ENCODE measurements at regions not wholly inside any gene's neighbourhood (a gene's known extent, or its start where the extent isn't known, plus 50 kb on each side); places are given as distances from the start of the nearest gene placed in this dataset.

DNA sequence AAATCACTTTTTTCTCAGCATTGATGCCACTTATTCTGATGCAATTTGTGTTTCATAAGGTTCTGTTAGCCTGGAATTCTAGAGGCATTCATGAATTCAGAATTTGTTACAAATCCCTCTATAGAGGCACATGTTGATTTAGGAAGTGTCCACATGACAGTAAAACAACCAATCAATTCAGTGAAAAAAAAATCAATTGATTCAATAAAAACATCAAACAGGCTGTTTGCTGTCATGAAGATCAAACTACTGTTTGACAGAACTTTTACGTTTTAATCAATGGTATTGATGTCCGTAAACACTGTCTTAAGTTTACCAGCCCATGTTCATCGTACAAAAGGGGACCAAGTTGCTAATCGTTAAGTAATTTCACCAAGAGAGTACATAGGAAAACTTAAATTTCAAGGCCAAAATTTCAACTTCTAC is 261.5 kb downstream of the FIGN start:
- no peaks in the 10 kb centered on the region for H3K9me3 ChIP-seq (ENCODE audit: control insufficient read depth, low read length, poor library complexity, severe bottlenecking)
- no peak for DNase-seq
- H3K27ac Mint-ChIP-seq: no peak overlapping the region
- no peaks in the 10 kb centered on the region for H3K4me1 Mint-ChIP-seq
- no peaks in the 10 kb centered on the region for H3K27me3 Mint-ChIP-seq
- H3K36me3 Mint-ChIP-seq (ENCODE audit: low read depth): no peaks in the 10 kb centered on the region
- no peak for ATAC-seq
- no peak overlapping the region for H3K4me3 Mint-ChIP-seq

DNA sequence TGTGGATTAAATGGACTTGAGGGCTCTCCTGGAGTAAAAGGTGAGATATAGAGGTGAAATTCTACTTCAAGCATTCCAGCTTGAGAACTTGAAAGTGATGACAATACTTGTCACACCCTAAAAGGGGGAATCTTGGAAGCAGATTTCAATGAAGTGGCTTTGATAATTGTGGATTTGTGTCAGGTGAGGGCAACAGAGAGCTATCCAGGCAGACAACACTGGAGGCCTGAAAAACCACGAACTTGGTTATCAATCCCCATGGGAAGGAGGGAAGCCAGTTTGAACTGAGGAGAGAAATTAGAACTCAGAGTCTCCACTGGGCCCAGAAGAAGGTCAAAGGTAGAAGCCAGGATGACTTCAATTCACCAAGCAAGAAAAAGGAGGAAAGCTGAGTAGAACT is 263.9 kb downstream of the FIGN start:
- Mint-ChIP-seq H3K27ac (no peak overlapping the region), H3K36me3 (ENCODE audit: low read depth) (no peaks in the 10 kb centered on the region), H3K27me3 (no peaks in the 10 kb centered on the region), H3K4me3 (no peak overlapping the region), H3K4me1 (no peaks in the 10 kb centered on the region)
- ATAC-seq (no peak), DNase-seq (no peak)
- H3K9me3 ChIP-seq (ENCODE audit: control insufficient read depth, low read length, poor library complexity, severe bottlenecking): no peaks in the 10 kb centered on the region

DNA sequence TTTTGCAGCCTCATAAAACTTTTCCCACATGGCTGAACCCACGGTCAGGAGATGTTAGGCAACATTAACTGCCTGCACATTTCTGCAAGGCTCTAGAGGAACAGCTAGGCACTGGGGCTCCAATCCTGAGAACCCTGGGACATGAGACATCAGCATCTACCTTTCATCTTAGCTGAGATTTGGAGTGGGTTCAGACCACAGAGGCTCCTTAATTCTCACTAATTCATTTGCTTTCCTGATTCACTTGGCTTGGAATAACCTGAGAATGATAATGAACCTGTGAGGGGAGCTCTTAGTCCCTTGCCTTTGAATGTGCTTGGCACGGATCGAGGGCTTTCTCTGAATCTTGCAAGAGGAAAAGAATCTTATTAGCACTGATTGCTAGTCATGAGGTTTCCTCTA is 266.2 kb downstream of the FIGN start:
- Mint-ChIP-seq H3K27ac (no peak overlapping the region), H3K36me3 (ENCODE audit: low read depth) (no peaks in the 10 kb centered on the region), H3K4me1 (no peaks in the 10 kb centered on the region), H3K4me3 (no peak overlapping the region), H3K27me3 (no peaks in the 10 kb centered on the region)
- DNase-seq (no peak), ATAC-seq (no peak)
- H3K9me3 ChIP-seq (ENCODE audit: control insufficient read depth, low read length, poor library complexity, severe bottlenecking): no peaks in the 10 kb centered on the region

DNA sequence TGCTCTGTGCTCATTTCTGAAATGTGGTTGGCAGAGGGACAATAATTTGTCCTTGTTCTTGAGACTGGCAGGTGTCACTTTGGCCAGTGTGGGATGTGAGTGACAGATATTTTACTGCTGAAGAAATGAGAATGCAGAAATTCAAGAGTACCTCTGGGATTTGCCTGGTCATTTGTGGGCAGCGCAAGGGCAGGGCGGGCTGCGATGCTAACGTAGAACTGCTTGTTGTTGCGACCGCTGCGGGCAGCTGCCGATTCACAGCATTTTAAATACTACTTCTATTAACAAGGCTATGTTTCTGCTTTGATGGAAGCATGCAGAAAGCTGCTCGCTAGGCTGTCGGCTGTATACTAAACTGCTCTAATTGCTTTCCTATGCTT is 268.6 kb downstream of the FIGN start:
- ATAC-seq (no peak), DNase-seq (no peak)
- Mint-ChIP-seq H3K27ac (no peak overlapping the region), H3K4me3 (no peak overlapping the region), H3K27me3 (no peaks in the 10 kb centered on the region), H3K4me1 (no peaks in the 10 kb centered on the region), H3K36me3 (ENCODE audit: low read depth) (no peaks in the 10 kb centered on the region)
- no peaks in the 10 kb centered on the region for H3K9me3 ChIP-seq (ENCODE audit: control insufficient read depth, low read length, poor library complexity, severe bottlenecking)

- H3K27me3 Mint-ChIP-seq: no peaks in the 10 kb centered on the region
- no peak for DNase-seq
Measured at GRCh38 chr2:163466331-163467250, 269.2 kb downstream of the FIGN start.

DNA sequence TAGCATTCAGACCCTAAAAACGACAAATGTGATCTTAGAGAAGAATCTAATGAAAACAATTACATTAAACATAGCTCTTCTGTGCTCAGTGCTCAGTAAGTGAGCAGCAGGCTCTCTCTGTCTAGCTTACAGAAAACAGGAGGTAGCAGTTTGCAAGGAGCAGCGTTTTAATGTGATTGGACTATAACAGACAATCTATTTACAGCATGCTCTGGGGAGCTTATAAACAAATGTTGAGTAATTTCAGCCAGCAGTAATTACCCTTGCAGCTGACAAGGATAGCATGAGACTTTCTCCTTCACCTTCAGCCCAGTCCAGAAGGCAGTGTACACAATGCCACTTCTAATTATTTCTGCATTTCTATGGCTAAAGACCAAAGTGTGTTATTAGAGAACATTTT is 270.4 kb downstream of the FIGN start:
- no peak for DNase-seq
- no peaks in the 10 kb centered on the region for H3K4me1 Mint-ChIP-seq
- no peaks in the 10 kb centered on the region for H3K36me3 Mint-ChIP-seq (ENCODE audit: low read depth)
- H3K27me3 Mint-ChIP-seq: no peaks in the 10 kb centered on the region
- no peak overlapping the region for H3K4me3 Mint-ChIP-seq
- H3K27ac Mint-ChIP-seq: no peak overlapping the region
- no peaks in the 10 kb centered on the region for H3K9me3 ChIP-seq (ENCODE audit: control insufficient read depth, low read length, poor library complexity, severe bottlenecking)
- no peak for ATAC-seq

More at GRCh38 chr2:163466331-163467250, 269.2 kb downstream of the FIGN start:
- no peak overlapping the region for H3K4me3 Mint-ChIP-seq
- H3K27ac Mint-ChIP-seq: no peak overlapping the region
- no peaks in the 10 kb centered on the region for H3K4me1 Mint-ChIP-seq
- no peak for ATAC-seq
- H3K9me3 ChIP-seq (ENCODE audit: control insufficient read depth, low read length, poor library complexity, severe bottlenecking): no peaks in the 10 kb centered on the region
- H3K36me3 Mint-ChIP-seq (ENCODE audit: low read depth): no peaks in the 10 kb centered on the region

DNA sequence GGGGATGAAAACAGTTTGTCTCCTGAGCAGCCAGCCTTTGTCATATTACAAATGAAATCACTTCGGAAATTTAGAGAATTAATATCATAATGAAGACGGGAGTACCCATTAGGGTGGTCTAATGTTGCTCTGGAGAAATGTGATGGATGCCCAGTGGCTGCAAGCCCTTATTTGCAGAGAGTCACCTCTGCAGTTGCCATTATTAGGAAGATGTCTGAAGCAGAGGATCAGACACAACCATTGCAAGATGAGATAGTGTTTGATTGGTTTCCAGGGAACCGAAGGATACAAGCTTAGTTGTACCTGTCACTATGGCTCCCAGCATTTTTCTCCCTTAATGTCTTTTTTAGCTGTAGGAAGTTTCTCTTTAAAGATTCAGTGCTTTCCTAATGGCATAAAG is 272.4 kb downstream of the FIGN start:
- no peaks in the 10 kb centered on the region for H3K9me3 ChIP-seq (ENCODE audit: control insufficient read depth, low read length, poor library complexity, severe bottlenecking)
- Mint-ChIP-seq H3K36me3 (ENCODE audit: low read depth) (no peaks in the 10 kb centered on the region), H3K27ac (no peak overlapping the region), H3K27me3 (no peaks in the 10 kb centered on the region), H3K4me3 (no peak overlapping the region), H3K4me1 (no peaks in the 10 kb centered on the region)
- no peak for DNase-seq
- ATAC-seq: no peak

DNA sequence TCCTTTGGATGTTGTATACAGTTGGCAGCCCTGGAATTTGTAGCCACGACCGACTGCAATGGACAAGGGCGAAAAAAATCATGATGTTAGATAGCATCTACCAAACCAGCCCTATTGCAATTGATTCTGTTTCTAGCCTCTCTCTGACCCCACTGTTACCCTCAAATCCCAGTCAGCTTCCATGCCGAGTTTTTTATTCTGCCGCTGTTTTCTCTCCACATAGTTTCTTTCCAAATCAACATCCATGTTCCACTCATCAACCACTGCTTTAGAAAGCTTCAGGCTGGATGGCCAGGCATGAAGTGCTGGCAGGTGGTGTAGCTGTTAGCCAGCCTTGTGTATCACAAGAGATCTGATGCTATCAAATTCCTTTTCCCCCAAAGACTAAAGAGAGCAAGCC is 272.8 kb downstream of the FIGN start:
- no peaks in the 10 kb centered on the region for H3K4me1 Mint-ChIP-seq
- no peaks in the 10 kb centered on the region for H3K27me3 Mint-ChIP-seq
- H3K4me3 Mint-ChIP-seq: no peak overlapping the region

GRCh38 chr2:163459986-163460385 is 275.8 kb downstream of the FIGN start:
- no peaks in the 10 kb centered on the region for H3K36me3 Mint-ChIP-seq (ENCODE audit: low read depth)
- H3K27ac Mint-ChIP-seq: no peak overlapping the region
- ATAC-seq (no peak), DNase-seq (no peak)
- no peaks in the 10 kb centered on the region for H3K9me3 ChIP-seq (ENCODE audit: control insufficient read depth, low read length, poor library complexity, severe bottlenecking)
- no peaks in the 10 kb centered on the region for H3K4me1 Mint-ChIP-seq
- H3K4me3 Mint-ChIP-seq: no peak overlapping the region
- H3K27me3 Mint-ChIP-seq: no peaks in the 10 kb centered on the region

More for the DNA sequence above, 272.8 kb downstream of the FIGN start:
- no peaks in the 10 kb centered on the region for H3K9me3 ChIP-seq (ENCODE audit: control insufficient read depth, low read length, poor library complexity, severe bottlenecking)
- H3K36me3 Mint-ChIP-seq (ENCODE audit: low read depth): no peaks in the 10 kb centered on the region
- H3K27ac Mint-ChIP-seq: no peak overlapping the region
- DNase-seq: no peak
- ATAC-seq: no peak

GRCh38 chr2:163456953-163457743 is 278.7 kb downstream of the FIGN start:
- Mint-ChIP-seq H3K27ac (no peak overlapping the region), H3K27me3 (no peaks in the 10 kb centered on the region), H3K4me1 (no peaks in the 10 kb centered on the region), H3K4me3 (no peak overlapping the region), H3K36me3 (ENCODE audit: low read depth) (no peaks in the 10 kb centered on the region)
- no peak for DNase-seq
- no peak for ATAC-seq
- no peaks in the 10 kb centered on the region for H3K9me3 ChIP-seq (ENCODE audit: control insufficient read depth, low read length, poor library complexity, severe bottlenecking)

- no peak overlapping the region for H3K27ac Mint-ChIP-seq
- no peak for ATAC-seq
Measured at GRCh38 chr2:163455815-163456214, 280.0 kb downstream of the FIGN start.

DNA sequence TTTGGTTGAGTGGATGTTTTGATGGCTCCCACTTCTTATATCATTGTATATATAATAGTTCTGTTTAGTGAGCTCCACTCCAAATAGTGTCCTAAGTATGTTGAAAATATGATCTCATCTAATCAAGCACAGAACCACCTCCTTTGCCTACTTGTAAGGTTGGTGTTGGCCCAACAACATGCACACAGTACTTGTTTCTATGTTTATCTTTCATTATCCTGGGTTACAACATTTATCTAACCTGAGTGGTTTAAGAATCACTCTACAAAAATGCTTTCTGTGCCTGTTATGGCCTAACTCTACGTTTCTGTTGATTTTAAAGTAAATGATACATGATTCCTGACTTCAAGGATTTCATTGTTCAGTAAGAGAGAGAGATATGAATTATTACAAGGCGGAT is 281.9 kb downstream of the FIGN start:
- ATAC-seq (no peak), DNase-seq (no peak)
- H3K36me3 Mint-ChIP-seq (ENCODE audit: low read depth): no peaks in the 10 kb centered on the region
- no peaks in the 10 kb centered on the region for H3K4me1 Mint-ChIP-seq
- no peak overlapping the region for H3K4me3 Mint-ChIP-seq
- H3K27me3 Mint-ChIP-seq: no peaks in the 10 kb centered on the region
- H3K9me3 ChIP-seq (ENCODE audit: control insufficient read depth, low read length, poor library complexity, severe bottlenecking): no peaks in the 10 kb centered on the region
- no peak overlapping the region for H3K27ac Mint-ChIP-seq

More at GRCh38 chr2:163455815-163456214, 280.0 kb downstream of the FIGN start:
- no peaks in the 10 kb centered on the region for H3K9me3 ChIP-seq (ENCODE audit: control insufficient read depth, low read length, poor library complexity, severe bottlenecking)
- H3K4me3 Mint-ChIP-seq: no peak overlapping the region
- DNase-seq: no peak
- no peaks in the 10 kb centered on the region for H3K4me1 Mint-ChIP-seq
- no peaks in the 10 kb centered on the region for H3K27me3 Mint-ChIP-seq
- H3K36me3 Mint-ChIP-seq (ENCODE audit: low read depth): no peaks in the 10 kb centered on the region

DNA sequence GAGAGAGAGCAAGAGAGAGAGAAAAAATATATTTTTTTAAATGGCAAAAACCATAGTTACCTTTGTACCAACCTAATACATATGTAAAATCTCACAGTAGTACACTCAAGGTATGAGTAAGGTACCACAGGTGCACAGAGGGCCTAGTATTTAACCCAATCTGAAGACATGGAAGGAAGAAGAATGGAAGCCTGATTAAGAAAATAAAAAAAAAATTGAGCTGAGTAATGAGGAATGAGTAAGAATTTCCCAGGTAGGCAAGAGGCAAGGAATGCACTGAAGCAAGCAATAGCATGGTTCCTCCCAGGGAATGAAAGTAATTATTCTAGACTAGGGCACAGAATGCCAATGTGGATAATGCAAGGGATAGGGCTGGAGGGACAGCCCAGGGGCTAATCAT is 294.2 kb downstream of the FIGN start:
- no peak overlapping the region for H3K27ac Mint-ChIP-seq
- no peaks in the 10 kb centered on the region for H3K27me3 Mint-ChIP-seq
- no peak for ATAC-seq
- H3K9me3 ChIP-seq (ENCODE audit: control insufficient read depth, low read length, poor library complexity, severe bottlenecking): no peaks in the 10 kb centered on the region
- no peaks in the 10 kb centered on the region for H3K36me3 Mint-ChIP-seq (ENCODE audit: low read depth)
- DNase-seq: no peak
- H3K4me1 Mint-ChIP-seq: no peaks in the 10 kb centered on the region
- no peak overlapping the region for H3K4me3 Mint-ChIP-seq

All from T-helper 17 cell (primary cell).